SK-N-DZ (cell line): ENCODE measurements at regions not wholly inside any gene's neighbourhood (a gene's known extent, or its start where the extent isn't known, plus 50 kb on each side); places are given as distances from the start of the nearest gene placed in this dataset.

Experiments
- DNase-seq: peaks from one replicate; pipeline ENCODE4 v3.0.0-alpha.2; 2015; ENCODE audit warnings: low spot score

DNA sequence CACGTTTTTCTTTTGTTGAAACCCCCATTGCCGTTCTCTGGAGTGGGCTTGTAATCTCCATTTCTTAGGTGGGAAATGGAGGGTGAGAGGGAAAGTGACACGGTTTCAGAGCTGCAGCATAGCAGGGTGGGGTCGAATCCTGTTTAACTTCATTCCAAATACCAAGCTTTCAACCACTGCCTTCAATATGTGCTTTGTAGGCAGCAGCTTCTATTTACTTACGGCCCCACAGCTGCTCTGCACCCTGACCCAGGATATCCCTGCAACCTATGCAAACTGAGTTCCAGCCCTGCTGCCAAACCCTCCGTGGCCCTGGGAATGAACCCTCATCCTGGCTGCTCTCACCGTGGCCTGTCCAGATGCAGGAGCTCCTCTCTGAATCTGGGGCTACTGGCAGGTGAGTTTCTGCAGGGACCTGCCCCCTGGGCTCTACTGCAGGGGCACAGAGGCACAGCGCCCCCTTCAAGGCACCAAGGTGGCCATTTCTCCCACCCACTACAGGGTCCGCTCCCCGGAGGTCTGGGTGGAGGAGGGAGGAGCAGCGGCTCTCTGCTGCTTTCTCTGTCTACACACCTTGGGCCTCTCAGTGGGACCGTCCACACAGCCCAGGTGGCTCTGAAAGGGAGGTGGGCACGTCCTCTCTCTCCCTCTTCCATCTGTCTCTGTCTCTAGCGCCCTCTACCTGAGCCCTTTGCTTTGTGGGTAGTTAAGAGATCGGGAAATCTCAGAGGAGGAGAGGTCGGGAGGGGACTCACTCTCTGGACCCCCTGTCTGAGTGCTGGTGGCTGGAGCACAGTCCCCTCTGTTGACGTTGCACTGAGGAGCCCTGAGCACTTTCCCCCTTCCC, 279.1 kb downstream of the BRD1 start:
- DNase-seq = no peak

DNA sequence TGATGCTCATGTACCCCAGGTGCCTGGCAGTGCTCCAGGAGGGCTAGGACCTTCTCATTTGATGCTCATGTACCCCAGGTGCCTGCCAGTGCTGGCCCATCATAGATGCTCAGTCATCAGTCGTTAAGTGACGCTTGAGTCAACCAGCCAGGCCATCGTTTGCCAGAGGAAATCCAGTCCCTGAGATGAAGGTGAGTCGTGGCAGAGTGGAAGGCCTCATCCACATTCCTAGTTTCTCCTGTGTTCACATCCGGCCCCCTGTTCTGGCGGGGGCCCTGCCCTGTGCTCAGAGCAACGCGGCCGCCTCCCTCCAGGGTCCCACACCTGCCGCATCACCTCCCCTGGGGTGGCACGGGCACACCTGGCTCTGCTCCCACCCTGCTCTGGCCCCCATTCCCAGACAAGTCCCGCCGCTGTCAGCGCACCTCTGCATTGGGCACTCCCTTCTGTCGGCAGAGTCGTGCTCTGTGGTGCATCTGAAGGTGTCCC, 279.9 kb downstream of the BRD1 start:
- no peak for DNase-seq

DNA sequence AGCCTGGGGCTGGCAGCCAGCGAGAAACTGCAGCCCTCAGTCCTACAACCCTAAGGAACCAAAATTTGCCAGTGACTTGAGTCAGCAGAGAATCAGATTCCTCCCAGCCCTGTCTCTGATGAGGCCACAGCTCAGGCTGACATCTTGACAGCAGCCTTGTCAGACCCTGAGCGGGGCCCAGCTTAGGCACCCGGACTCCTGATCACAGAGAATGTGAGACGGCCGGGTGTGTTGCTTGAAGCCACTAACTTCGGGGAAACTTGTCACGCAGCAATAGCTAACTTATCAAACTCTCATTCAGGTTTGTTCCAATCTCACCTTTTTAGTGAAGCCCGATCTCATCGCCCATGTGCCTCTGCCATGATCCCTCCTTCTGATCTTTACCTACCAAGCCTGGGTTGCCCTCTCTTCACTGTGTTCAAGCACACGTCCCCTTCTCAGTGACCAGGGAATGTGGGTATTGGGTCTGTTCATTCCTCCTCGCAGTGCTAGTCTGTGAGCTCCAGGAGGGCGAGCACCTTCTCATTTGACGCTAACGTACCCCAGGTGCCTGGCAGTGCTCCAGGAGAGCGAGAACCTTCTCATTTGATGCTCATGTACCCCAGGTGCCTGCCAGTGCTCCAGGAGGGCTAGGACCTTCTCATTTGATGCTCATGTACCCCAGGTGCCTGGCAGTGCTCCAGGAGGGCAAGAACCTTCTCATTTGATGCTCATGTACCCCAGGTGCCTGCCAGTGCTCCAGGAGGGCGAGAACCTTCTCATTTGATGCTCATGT, 280.7 kb downstream of the BRD1 start:
- DNase-seq = no peak

DNA sequence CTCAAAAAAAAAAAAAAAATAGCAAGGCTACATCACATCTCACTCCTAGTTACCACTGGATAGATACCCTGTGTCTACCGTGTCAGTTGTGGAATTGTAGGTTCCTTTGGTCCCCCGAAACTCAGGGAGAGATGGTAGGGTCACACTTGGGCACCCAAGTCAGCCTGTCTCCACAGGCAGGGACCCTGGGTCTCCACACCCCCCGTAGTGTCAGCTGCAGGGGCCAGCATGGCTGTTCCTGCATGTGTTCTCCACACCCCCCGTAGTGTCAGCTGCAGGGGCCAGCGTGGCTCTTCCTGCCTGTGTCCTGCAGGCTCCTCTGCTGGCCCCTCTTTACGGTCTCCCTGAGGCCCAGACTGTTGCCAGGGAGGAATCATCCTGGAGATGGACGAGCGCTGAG, 282.1 kb downstream of the BRD1 start:
- no peak for DNase-seq

DNA sequence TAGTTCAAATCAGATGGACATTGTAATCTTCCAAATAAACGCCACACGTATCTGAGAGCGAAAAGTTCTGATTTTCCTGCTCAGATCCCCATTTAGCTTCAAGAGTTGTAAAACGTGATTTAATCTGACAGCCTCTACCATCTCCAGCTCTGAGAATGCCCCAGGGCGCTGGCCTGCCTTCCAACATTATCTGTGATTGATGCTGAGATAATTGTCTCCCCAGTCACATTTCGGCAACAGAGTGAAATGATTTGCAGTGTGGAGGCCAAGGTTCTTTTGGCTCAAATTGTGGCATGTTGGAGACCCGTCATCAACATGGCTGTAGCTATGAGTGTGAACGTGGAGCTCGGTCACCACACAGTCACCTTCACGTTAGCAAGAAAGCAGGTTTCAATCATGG, 283.4 kb downstream of the BRD1 start:
- no peak for DNase-seq

DNA sequence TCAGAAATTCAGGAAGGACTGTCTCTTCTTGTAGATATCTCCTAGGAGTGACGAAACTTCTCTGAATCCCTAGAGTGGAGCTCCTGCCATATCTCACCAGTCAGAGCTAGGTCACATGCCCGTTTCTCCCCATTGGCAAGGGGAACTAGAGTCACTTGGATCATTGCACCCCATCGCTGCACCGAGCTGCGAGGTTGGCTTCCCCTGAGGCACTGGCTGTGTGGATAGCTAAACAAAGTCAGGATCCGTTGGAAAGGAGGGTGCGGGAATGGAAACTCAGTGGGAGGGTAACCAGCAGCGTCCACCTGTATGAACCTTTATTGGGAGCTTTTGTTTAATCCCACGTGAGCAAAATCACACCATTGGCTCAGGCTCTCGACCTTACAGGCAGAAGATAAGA, 283.8 kb downstream of the BRD1 start:
- no peak for DNase-seq

DNA sequence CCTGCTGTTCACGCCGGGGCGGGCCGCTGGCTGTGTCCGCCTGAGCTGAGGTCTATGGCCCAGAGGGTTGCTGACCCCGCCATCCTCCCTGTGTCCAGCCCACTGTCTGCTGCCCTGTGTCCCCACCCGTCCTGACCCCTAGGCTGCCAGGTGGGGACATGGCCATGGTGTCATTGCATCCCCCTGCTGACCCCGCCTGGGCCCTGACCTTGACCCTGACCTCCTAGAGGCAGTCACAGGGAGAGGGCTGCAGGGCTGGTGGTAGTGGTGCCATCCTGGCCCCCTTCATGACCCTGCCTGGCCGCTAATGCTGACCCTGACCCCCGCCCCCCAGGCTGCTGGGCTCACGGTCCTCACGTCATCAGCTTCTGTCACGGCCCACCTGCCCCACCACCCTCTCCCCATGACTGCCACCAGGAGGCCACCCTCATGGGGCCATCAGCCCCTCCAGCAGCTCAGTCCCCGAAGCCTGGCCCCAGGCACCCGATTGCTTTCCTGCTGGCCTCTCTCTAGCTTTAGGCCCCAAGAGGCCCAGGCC, 285.9 kb downstream of the BRD1 start:
- DNase-seq = no peak

DNA sequence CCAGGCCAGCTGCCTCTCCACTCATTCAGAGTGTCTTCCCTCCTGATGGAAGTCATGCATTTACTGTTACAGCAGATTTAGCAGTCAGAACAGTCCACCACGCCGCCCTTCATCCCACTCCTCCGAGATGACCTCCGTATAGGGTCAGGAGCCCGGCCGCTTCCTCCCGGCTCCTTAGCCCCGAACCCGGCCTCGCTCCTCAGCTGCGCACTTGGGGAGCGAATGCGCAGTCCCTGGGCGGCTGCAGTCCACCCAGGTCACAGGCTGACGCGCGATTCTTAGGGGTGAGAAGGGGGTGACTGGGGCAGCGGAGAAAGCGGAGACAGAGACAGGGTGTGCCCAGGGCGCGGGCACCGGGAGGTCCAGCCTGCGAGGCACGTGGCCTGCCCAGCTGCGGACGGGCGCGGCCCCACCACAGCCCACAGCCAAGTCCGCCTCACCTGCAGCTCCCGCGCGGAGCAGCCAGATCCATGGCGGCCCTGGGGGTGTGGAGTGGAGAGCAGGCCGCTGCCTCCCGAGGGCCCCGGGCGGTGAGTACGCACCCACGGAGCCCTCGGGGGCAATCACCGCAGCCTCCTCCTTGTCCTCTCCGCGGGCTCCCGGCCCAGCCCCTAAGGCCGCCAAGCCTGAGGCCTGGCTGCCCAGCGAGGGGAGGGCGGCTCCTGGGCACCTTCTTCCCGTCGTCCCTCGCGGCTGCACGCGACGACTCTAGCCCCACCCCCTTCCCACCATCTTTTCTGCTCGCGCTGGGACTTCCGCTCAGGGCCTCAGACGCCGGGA, 286.6 kb downstream of the BRD1 start:
- DNase-seq = no peak

DNA sequence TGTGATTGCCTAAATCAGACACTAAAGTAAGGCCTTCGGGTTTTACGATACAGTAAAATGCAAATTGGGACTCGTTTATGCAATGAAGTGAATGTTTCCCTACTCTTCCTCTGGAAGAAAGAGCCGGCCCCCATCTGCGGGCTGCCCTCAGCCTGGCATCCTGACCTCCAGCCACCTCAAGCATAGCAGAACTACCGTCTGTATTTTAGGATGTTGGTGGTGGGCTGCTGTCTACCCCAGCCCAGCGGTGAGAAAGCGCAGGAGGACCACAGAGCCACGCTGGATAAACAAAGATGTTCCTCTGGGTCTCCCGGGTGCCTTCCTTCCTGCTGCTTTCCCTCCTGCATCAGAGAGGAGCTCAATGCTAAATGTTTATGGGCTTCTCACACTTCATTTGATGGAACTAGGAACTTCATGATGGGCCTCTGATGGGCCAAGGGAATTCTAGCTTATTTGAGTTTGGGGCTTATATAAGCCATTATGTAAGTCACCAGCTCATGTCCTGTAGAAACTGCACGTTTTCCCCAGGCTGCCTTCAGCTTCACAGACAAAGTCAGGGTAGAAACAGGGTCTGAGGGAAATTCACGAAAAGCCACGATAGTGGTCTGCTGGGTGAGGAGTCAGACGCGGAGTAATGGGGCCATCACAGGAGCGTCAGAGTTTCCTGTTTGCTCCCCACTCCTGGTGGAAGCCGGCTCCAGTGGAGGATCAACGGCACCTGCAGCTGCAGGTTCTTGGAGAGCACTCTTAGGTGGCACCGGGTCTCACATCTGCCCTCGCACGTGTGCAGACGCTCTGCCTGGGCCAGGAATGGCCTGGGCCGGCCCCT, 287.4 kb downstream of the BRD1 start:
- no peak for DNase-seq

DNA sequence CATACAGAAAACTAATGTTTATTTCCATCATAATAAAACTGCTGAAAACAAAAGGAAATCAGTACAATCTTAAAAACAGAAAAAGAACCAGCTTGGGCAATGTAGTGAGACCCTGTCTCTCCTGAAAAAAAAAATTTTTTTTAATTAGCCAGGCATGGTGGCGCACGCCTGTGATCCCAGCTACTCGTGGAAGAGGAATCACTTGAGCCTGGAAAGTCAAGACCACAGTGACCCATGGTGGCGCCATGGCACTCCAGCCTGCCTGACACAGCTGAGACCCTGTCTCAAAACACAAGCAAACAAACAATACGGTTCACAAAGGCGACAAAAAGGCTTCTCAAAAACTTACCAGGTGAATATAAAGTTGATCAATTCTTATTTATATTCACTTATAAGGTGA, 289.7 kb downstream of the BRD1 start:
- DNase-seq = no peak

DNA sequence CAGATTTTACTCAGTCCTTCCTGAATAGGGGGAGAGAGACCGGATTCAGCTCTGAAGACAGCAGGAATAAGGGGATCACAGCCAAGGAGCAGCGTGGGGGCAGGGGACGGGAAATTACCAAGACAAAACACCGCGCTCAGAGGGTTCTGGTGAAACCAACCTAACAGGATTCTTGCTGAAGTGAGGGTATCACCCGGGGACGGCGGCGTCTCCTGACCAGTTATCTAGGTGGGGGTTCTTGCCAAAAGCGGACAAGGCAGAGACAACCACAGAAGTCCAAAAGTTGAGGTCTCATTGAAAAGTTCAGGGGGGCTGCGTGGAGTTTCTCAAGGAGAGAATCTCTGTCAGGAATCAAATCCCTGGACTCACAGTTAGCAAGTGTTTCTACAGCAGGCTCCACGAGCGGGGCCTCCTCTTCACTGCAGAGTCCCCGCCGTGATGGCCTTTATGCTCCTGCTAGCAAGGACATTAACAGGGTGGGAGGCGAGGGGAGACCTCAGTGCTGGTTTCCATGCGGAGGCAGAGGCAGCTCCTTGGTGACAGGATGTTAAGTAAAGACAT, 291.0 kb downstream of the BRD1 start:
- no peak for DNase-seq

DNA sequence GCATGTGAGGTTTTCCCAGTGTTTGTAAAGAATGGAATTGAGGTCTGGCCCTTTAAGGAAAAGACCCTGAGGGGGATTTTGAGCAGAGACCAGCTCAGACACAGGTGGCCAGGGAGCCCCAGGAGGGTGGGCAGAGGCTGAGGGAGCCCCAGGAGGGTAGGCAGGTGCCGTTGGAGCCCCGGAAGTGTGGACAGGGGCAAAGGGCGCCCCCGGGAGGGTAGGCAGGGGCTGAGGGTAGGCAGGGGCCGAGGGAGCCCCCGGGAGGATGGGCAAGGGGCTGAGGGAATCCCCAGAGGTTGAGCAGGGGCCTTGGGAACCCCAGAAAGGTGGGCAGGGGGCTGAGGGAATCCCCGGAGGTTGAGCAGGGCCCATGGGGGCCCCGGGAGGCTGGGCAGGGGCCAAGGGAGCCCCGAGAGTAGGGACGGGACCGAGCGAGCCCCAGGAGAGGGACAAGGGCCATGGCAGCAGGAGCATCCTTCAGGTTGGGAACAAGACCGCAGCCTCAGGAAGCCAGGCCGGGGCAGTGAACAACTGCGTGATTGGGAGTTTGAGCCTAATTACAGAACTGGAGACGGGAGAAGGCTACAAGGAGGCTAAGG, 292.0 kb downstream of the BRD1 start:
- DNase-seq = no peak

DNA sequence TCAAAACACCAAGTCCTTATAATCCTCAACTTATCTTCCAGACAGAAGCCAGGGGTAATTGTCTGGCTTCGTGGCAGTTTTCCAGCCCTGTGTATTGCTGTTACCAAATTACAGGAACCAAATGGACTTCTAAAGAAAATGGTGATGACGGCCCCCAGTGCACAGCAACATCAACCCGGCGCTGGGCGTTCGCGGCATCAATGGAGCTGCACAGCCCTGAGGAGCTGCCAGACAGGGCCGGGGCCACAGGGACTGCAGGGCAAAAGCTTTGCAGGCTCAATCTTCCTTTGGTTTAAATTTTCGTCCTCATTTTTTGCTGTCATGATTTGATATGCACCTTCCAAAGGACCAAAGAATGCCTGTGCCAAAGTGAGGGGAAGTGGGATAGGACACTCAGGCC, 292.5 kb downstream of the BRD1 start:
- no peak for DNase-seq

DNA sequence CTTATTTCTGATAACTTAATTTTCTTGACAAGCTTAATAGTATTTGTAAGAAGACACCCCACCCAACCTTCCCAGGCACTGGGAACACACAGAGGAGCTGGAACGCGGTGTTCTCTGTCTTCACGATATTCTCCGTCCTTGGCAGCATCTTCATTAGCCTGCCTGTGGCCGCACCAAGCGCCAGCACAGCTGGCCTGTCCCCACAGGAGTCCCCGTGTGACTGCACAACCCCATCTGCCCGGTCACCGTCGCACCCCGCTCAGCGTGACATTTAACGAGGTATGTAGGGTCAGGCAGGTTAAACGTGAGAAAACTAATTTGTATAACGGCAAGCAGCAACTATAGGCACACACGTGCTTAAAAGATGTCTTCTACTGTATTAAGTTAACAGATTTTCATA, 293.3 kb downstream of the BRD1 start:
- DNase-seq = peak; percentile 34

DNA sequence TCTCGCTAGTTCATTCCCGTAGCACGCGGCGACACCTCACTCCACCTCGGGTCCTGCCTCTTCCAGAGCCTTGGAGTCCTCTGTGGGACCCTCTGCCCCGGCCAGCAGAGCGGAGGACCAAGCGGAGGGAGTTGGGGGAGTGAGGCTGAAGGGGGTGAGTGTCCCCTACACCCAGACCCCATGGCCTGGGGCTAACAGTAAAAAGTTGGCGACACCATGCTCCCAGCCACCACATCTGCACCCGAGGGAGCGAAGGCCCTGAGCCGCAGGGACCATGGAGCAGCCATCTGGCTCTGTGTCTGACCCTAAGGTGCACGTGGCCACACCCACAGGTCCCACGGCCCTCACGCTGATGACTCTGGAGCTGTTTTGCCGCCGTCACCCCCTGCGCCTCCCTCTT, 293.8 kb downstream of the BRD1 start:
- peak; percentile 7 for DNase-seq

DNA sequence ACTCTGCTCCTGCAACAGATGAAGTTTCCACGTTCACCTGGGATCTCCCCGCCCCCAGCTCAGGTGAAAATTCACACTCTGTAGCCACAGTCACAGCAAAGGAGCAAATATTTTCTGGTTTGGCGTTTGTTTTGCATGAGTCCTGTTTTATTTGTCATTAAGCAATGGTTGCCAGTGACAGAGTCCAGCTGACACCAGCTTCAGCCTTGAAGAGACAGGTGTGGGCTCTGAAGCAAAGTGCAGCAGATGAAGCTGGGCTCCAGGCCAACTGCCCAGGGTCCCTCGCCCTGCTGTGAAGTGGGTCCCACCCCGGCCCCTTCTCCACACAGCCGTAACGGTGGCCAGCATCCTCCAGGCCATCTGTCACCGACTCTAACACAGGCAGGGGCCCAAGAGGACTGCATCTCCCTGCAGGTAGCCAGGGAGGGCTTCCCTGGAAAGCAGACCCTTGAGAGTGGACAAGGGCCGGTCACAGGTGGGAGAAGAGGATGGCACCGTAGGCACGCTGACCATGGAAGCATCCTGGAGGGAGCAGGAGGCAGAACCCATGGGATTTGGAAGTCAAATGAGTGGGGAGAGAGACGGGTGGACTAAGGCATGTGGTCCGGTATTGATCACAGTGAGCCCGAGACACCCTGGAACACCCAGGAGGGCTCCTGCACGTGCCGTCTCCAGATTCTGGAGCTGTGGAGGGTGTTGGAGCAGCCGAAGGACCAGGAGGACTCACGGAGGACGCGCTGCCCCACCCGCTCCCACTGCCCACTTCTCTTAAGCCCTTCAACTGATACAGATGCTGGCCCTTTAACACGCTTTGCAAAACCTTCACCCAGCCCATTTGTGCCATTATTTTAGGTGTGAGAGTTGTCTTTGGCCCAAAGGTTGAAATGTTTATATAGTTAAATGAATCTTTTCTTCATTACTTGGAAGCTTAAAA, 294.5 kb downstream of the BRD1 start:
- no peak for DNase-seq

DNA sequence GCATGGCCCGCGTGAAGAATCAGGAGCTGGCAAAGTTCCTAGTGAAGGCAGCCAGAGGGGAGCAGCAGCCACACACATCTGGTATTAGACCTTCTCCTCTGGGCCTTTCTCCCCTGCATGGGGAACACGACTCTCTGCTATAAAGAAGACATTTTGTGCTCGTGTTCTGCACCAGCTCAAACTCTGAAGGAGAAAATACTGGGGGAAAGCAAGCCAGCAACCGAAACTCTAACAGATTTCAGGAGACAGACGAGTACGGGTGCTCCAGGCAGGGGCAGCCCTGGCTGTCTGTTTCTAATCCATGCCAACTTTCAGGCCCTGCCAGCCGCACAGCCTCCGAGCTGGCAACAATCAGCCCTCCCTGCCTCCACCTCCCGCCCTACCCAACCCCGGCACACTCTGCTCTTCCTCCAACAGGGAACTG, 296.3 kb downstream of the BRD1 start:
- no peak for DNase-seq

DNA sequence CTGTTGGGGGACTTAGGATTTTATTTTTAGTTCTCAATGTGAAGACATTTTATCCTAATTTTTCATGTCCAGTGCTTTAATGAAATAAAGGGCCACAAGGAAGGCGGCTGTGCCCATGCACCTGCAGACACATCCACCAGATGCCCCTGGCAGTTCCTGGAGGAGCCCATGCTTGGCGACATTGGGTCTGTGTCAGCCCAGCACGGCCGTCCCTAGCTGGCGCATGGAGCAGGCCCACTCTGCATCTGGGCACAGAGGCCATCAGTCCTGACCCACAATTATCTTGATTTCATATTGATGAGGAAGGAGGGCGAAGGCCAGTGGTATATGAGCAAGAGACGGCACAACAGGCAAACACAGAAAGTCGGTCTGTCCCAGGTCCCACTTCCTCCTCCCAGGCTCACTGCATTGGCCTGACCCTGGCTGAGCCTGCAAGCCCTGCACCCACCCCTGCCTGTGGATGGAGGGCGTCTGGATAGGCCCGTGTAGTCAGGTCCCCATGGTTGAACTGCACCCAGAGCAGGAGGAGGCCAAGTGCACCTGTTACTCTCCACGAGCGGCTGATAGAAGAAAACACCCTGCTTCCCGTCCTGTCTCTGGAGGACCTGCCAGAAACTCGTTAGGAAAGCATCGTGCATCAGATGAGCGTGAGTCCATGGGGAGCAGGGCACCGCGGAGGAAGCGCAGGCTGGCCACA, 296.9 kb downstream of the BRD1 start:
- no peak for DNase-seq

DNA sequence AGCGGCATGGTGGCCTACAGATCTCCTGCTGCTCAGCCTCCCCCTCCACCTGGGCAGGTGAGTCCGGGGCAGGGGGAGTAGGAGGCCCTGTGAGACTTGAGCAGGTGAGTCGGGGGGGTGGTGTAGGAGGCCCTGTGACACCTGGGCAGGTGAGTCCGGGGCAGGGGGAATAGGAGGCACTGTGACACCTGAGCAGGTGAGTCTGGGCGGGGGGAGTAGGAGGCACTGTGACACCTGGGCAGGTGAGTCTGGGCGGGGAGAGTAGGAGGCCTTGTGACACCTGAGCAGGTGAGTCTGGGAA, 299.3 kb downstream of the BRD1 start:
- no peak for DNase-seq
